Lower leg skin (tissue), 4 donors: ENCODE measurements at regions not wholly inside any gene's neighbourhood (a gene's known extent, or its start where the extent isn't known, plus 50 kb on each side); places are given as distances from the start of the nearest gene placed in this dataset.

Experiments used
- DNase-seq, 2 donors: peaks; one replicate each; pipeline ENCODE4 v3.0.0-alpha.2; 2019; ENCODE audit warnings: low spot score in 2 of 2
- H3K4me3 ChIP-seq: fragments of 200-600 bp; sonication (generic); 2 replicates; pipeline ENCODE4 v1.5.1; 2017; ENCODE audit warnings: mild to moderate bottlenecking, low read depth; ENCODE audit not compliant: poor library complexity, severe bottlenecking
- POLR2A ChIP-seq, 2 donors: fragments of 450-650 bp; IDR thresholded peaks; one replicate each; pipeline ENCODE4 v1.6.1; 2016 to 2017; ENCODE audit warnings: antibody characterized with exemption in 2 of 2, mild to moderate bottlenecking in 1 of 2, moderate library complexity in 1 of 2
- WGBS, 2 donors: methylation state at CpG; one replicate each; pipeline ENCODE4 v1.1.5; 2018; 5-methylcytosine and 5-hydroxymethylcytosine counted together
- intact Hi-C: fragments of 100-400 bp; cut with DNase I; formaldehyde crosslinking; loops from one replicate; pipeline ENCODE4 v1.15.0; 2023; ENCODE audit warnings: low total_unique reads
- TF ChIP-seq, protein P1 (sequence below), 3 donors: fragments of 450-650 bp; IDR thresholded peaks; one replicate each; pipeline ENCODE4 v1.5.1; 2016; ENCODE audit warnings: antibody characterized with exemption in 3 of 3, mild to moderate bottlenecking in 3 of 3, moderate library complexity in 2 of 3

DNA sequence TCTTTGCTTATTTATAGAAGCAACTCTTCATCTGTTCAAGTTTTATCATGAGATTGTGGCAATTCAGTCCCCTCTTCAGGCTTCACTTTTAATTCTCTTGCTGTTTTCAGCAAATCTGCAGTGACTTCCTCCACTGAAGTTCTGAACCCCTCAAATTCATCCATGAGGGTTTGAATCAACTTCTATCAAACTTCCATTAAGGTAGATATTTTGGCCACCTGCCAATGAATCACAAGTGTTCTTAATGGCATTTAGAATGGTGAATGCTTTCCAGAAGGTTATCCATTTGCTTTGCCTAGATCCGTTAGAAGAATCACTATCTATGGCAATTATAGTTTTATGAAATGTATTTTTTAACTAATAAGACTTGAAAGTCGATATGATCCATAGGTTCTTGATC is 946.7 kb upstream of the B3GALT2 start:
- WGBS, 2 donors, result 88 to 95% methylated on average over 2 of the region's 2 CpGs
- TF ChIP-seq POLR2A (IDR thresholded peaks at IDR 0.05), result no peak
- TF ChIP-seq, protein P1, sequence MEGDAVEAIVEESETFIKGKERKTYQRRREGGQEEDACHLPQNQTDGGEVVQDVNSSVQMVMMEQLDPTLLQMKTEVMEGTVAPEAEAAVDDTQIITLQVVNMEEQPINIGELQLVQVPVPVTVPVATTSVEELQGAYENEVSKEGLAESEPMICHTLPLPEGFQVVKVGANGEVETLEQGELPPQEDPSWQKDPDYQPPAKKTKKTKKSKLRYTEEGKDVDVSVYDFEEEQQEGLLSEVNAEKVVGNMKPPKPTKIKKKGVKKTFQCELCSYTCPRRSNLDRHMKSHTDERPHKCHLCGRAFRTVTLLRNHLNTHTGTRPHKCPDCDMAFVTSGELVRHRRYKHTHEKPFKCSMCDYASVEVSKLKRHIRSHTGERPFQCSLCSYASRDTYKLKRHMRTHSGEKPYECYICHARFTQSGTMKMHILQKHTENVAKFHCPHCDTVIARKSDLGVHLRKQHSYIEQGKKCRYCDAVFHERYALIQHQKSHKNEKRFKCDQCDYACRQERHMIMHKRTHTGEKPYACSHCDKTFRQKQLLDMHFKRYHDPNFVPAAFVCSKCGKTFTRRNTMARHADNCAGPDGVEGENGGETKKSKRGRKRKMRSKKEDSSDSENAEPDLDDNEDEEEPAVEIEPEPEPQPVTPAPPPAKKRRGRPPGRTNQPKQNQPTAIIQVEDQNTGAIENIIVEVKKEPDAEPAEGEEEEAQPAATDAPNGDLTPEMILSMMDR (IDR thresholded peaks at IDR 0.05), result no peak

DNA sequence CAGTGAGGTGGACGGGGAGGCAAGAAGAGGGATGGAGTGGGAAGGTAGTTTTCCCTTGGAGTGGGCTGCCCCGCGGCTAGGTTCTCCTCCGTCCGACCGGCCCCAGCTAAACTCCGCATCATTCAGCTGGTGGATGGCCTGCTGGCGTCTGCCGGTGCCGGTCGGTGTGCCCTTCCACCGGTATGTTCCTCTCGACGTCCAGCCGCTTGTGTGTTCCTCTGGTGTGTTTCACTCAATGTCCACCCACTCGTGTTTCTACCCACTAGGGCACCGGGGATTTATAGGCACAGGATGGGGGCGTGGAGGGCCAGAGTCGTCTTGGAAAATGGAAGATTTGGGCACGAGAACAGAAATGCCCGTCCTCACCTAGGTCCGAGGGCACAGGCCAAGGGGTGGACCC is 931.7 kb upstream of the B3GALT2 start:
- 96 to 98% methylated on average over 22 of the region's 22 CpGs for WGBS, 2 donors
- no peak for DNase-seq
- intact Hi-C loops, result no loop called here
- H3K4me3 ChIP-seq, result no peak overlapping the region
- TF ChIP-seq, protein P1 (IDR thresholded peaks at IDR 0.05), result no peak

More for the DNA sequence above, 946.7 kb upstream of the B3GALT2 start:
- no peak for DNase-seq
- intact Hi-C loops, result no loop called here
- H3K4me3 ChIP-seq, result no peak overlapping the region

DNA sequence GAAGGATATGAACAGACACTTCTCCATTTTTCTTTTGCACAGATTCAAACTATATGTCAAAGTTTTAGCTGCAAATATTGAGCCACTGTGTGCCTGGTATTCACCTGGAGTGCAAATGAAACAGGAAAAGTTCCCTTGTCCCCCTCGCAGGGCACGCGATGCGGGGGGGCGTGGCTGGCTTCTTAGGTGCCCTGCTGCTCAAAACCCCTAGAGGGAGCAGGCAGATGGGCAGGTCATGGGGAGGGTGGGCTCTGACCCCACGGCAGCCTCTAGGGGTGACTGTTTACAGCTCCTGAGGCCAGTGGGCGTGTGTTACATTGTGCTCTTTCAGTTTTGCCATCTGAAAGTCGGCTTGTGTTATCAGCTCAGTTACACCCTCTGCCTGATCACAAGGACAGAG is 931.2 kb upstream of the B3GALT2 start:
- DNase-seq, result no peak

DNA sequence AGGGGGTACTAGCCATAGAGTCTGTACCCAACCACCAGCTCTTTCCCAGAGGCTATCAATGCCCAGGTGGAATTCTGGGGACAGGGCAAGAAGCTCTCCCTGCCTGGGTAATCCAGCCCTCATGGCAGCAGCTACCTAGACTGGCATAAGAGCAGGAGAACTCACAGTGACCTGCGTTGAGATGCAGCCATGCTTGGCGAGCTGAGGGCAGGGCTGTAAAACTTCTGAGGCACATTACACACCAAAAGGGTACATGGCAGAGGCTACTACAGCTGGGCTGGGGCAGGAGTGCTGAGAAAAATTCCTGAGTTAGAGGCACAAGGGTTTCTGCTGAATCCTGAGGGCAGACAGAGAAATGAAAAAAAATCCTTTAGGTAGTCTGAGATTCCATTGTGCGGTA is 927.9 kb upstream of the B3GALT2 start:
- TF ChIP-seq, protein P1 (IDR thresholded peaks at IDR 0.05), result no peak
- no peak for TF ChIP-seq POLR2A (IDR thresholded peaks at IDR 0.05)
- H3K4me3 ChIP-seq, result no peak overlapping the region
- intact Hi-C loops, result no loop called here
- 78 to 96% methylated on average over 3 of the region's 3 CpGs for WGBS, 2 donors
- no peak for DNase-seq

More for the DNA sequence above, 931.2 kb upstream of the B3GALT2 start:
- TF ChIP-seq POLR2A (IDR thresholded peaks at IDR 0.05), result no peak
- TF ChIP-seq, protein P1 (IDR thresholded peaks at IDR 0.05), result no peak
- intact Hi-C loops, result no loop called here
- H3K4me3 ChIP-seq, result no peak overlapping the region
- 83 to 91% methylated on average over 8 of the region's 8 CpGs for WGBS, 2 donors

DNA sequence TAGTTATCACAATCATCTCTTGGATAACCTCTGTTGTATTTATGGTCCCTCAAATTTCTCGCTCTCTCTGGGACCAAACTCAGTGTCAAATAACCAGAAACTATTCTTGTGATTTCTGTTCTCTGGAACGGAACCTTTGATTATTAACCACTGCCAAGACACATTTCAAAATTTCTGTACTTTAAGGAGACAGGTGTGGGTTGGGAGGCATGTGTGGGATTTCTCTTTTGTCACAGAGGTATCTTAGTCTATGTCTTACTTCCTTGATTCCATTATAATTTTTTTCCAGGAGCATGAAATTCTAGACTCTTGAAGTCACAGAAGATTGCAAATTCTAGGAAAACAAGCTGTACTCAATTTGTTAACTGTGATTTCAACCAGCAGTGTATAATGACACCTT is 919.0 kb upstream of the B3GALT2 start:
- H3K4me3 ChIP-seq, result no peak overlapping the region
- no peak for DNase-seq
- WGBS, 2 donors, result 82 to 85% methylated on average over 2 of the region's 2 CpGs
- TF ChIP-seq, protein P1 (IDR thresholded peaks at IDR 0.05), result no peak
- no peak for TF ChIP-seq POLR2A (IDR thresholded peaks at IDR 0.05)
- intact Hi-C loops, result no loop called here

DNA sequence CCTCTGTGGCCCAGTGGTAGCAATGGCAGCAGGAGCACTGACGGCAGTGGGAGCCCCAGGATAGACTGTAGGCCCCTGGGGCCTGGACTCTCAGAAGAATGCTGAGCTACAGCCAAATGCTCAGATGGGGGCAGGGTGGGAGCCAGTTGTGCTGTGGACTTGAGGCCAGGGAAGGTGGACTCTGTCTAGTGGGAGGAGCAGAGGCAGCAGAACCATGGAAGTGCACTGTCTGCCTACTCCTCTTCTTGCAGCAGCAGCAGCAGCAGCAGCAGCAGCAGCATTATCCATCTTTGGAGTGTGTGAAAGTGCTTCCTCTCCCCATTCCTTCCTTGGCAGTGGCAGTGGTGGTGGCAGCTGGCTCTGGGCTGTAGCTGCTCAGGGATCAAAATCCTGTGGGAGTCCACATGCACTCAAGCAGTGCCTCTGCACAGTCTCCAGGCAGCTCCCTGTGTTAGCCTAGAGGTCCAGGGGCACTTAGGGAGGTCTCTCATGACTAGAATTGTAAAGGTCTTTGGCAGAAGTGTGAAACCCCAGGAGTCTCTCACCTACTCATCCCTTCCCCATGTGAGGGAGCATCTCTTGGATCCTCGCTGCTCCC is 917.9 kb upstream of the B3GALT2 start:
- intact Hi-C loops, result no loop called here
- no peak overlapping the region for H3K4me3 ChIP-seq
- DNase-seq, result no peak
- TF ChIP-seq, protein P1 (IDR thresholded peaks at IDR 0.05), result no peak
- no peak for TF ChIP-seq POLR2A (IDR thresholded peaks at IDR 0.05)
- 94 to 100% methylated on average over 2 of the region's 2 CpGs for WGBS, 2 donors
